Cardiac muscle cell (in vitro differentiated cells and primary cell): ENCODE measurements at regions not wholly inside any gene's neighbourhood (a gene's known extent, or its start where the extent isn't known, plus 50 kb on each side); places are given as distances from the start of the nearest gene placed in this dataset.

Experiments used
- DNase-seq, 2 donors: peaks; one replicate each; pipeline versions ENCODE4 v3.0.0 to v3.0.0-alpha.2; 2010 to 2017; ENCODE audit warnings: low read depth in 1 of 2, low spot score in 1 of 2
- H3K27ac ChIP-seq: fragments of 200-600 bp; sonication (generic); 2 replicates; pipeline ENCODE4 v1.5.1; 2016
- H3K27me3 ChIP-seq: fragments of 200-600 bp; sonication (generic); 2 replicates; pipeline ENCODE4 v1.6.0; 2016; ENCODE audit warnings: control low read depth
- H3K36me3 ChIP-seq: fragments of 200-600 bp; sonication (generic); 2 replicates; pipeline ENCODE4 v1.5.1; 2016; ENCODE audit warnings: control low read depth
- H3K4me1 ChIP-seq: fragments of 200-600 bp; sonication (generic); 2 replicates; pipeline ENCODE4 v1.8.1; 2017; ENCODE audit warnings: low read depth, mild to moderate bottlenecking, mixed run types
- H3K4me3 ChIP-seq: fragments of 200-600 bp; sonication (generic); 2 replicates; pipeline ENCODE4 v1.5.1; 2016; ENCODE audit warnings: mild to moderate bottlenecking
- H3K9me3 ChIP-seq: fragments of 200-600 bp; sonication (generic); 2 replicates; pipeline ENCODE4 v1.5.1; 2017; ENCODE audit warnings: low read depth, mild to moderate bottlenecking, control low read depth
- CTCF ChIP-seq: IDR thresholded peaks from 2 replicates; pipeline ENCODE4 v1.5.1; 2012; ENCODE audit warnings: low read depth, mild to moderate bottlenecking, low read length

GRCh38 chr2:109066501-109066900 lies 62.5 kb upstream of the SH3RF3 start:
- no peak for TF ChIP-seq CTCF
- no peak for DNase-seq
- Histone ChIP-seq H3K27me3 (no peaks in the 10 kb centered on the region), H3K27ac (no peak overlapping the region), H3K4me3 (no peak overlapping the region), H3K9me3 (no peaks in the 10 kb centered on the region), H3K4me1 (peaks cover 21% of the 10 kb centered on the region), H3K36me3 (no peaks in the 10 kb centered on the region)

GRCh38 chr2:109065391-109065734 lies 63.6 kb upstream of the SH3RF3 start:
- Histone ChIP-seq H3K9me3 (no peaks in the 10 kb centered on the region), H3K27ac (no peak overlapping the region), H3K36me3 (no peaks in the 10 kb centered on the region), H3K4me3 (no peak overlapping the region), H3K27me3 (no peaks in the 10 kb centered on the region), H3K4me1 (peaks cover 21% of the 10 kb centered on the region)
- TF ChIP-seq CTCF = no peak
- no peak for DNase-seq

GRCh38 chr2:109064660-109065390 lies 64.2 kb upstream of the SH3RF3 start:
- Histone ChIP-seq H3K4me3 (no peak overlapping the region), H3K4me1 (peaks cover 21% of the 10 kb centered on the region), H3K27me3 (no peaks in the 10 kb centered on the region), H3K9me3 (no peaks in the 10 kb centered on the region), H3K27ac (no peak overlapping the region), H3K36me3 (no peaks in the 10 kb centered on the region)
- DNase-seq = no peak
- TF ChIP-seq CTCF = no peak

GRCh38 chr2:109062859-109063700 lies 65.9 kb upstream of the SH3RF3 start:
- Histone ChIP-seq H3K9me3 (no peaks in the 10 kb centered on the region), H3K36me3 (no peaks in the 10 kb centered on the region), H3K4me1 (peaks cover 27% of the 10 kb centered on the region), H3K4me3 (no peak overlapping the region), H3K27ac (no peak overlapping the region), H3K27me3 (no peaks in the 10 kb centered on the region)
- no peak for TF ChIP-seq CTCF
- no peak for DNase-seq

GRCh38 chr2:109062145-109062858 lies 66.7 kb upstream of the SH3RF3 start:
- Histone ChIP-seq H3K9me3 (no peaks in the 10 kb centered on the region), H3K4me3 (no peak overlapping the region), H3K27me3 (no peaks in the 10 kb centered on the region), H3K4me1 (peaks cover 31% of the 10 kb centered on the region), H3K36me3 (no peaks in the 10 kb centered on the region), H3K27ac (no peak overlapping the region)
- TF ChIP-seq CTCF = peak; percentile 13
- DNase-seq = peak in 1 of 2 donors; percentile 19
